GM13977 (cell line): ENCODE measurements at regions not wholly inside any gene's neighbourhood (a gene's known extent, or its start where the extent isn't known, plus 50 kb on each side); places are given as distances from the start of the nearest gene placed in this dataset.

Source experiments
- DNase-seq: peaks from one replicate; pipeline ENCODE4 v3.0.0; 2012; ENCODE audit warnings: low spot score
- CTCF ChIP-seq: IDR thresholded peaks from 2 replicates; pipeline ENCODE4 v1.5.1; 2012; ENCODE audit warnings: mild to moderate bottlenecking, control low read depth; ENCODE audit not compliant: insufficient read depth; ENCODE audit errors: extremely low read depth, missing control alignments
- in situ Hi-C: fragments of 300-500 bp; cut with MboI; formaldehyde crosslinking; loops from one replicate; pipeline ENCODE4 v1.12.0; 2022; ENCODE audit warnings: low sequenced_read_pairs, low pct_unique_long_range_greater_than_20kb, mixed read lengths, inconsistent platforms; ENCODE audit not compliant: unreplicated experiment

GRCh38 chrX:150192816-150193215 lies 170.3 kb upstream of the MAMLD1 start:
- no peak for DNase-seq
- in situ Hi-C loops: no loop called here
- no peak for TF ChIP-seq CTCF

- in situ Hi-C loops: no loop called here
- DNase-seq: no peak
- TF ChIP-seq CTCF: no peak
Observed at GRCh38 chrX:150196285-150196684, 166.8 kb upstream of the MAMLD1 start.

GRCh38 chrX:150197388-150197787 lies 165.7 kb upstream of the MAMLD1 start:
- TF ChIP-seq CTCF: no peak
- in situ Hi-C loops: no loop called here
- no peak for DNase-seq

- no peak for TF ChIP-seq CTCF
- in situ Hi-C loops: no loop called here
- no peak for DNase-seq
Observed at GRCh38 chrX:150198776-150199175, 164.3 kb upstream of the MAMLD1 start.

GRCh38 chrX:150199181-150199580 lies 163.9 kb upstream of the MAMLD1 start:
- TF ChIP-seq CTCF: no peak
- in situ Hi-C loops: no loop called here
- DNase-seq: no peak

GRCh38 chrX:150199803-150200202 lies 163.3 kb upstream of the MAMLD1 start:
- no peak for DNase-seq
- TF ChIP-seq CTCF: no peak
- in situ Hi-C loops: no loop called here

- in situ Hi-C loops: no loop called here
- DNase-seq: no peak
- no peak for TF ChIP-seq CTCF
Observed at GRCh38 chrX:150200361-150200760, 162.8 kb upstream of the MAMLD1 start.
